IMR-90 (cell line): ENCODE measurements at regions not wholly inside any gene's neighbourhood (a gene's known extent, or its start where the extent isn't known, plus 50 kb on each side); places are given as distances from the start of the nearest gene placed in this dataset.

ENCODE experiments used
- ATAC-seq: fragments of 200-7000 bp; cut with Tn5 transposase; 2 replicates; pipeline ENCODE4 v1.9.1; 2020; ENCODE audit warnings: low read depth, mild to moderate bottlenecking, moderate library complexity
- BruUV-seq: library from RNA; stranded (reverse); fragments of 400-500 nt; replicated peaks from 2 replicates; lab custom pipeline; 2021; lab: Mats Ljungman, UMichigan
- CTCF ChIA-PET: fragments of 300-600 bp; formaldehyde crosslinking; extraction: SDS; loops from one replicate; lab custom pipeline; 2021; ENCODE audit warnings: antibody characterized with exemption; lab: Yijun Ruan, JAX
- POLR2A ChIA-PET: fragments of 300-600 bp; sonication (Branson Sonifier 250); formaldehyde crosslinking; loops from one replicate; lab custom pipeline; 2022; ENCODE audit warnings: antibody characterized with exemption; ENCODE audit not compliant: unreplicated experiment; lab: Charles Lee
- DNase-seq: peaks from one replicate; pipeline ENCODE4 v3.0.0; 2013
- H2AFZ ChIP-seq: replicated peaks from 2 replicates; pipeline ENCODE3; 2013; ENCODE audit warnings: low read length, mild to moderate bottlenecking; ENCODE audit not compliant: poor library complexity
- H2AK5ac ChIP-seq: 2 replicates; pipeline ENCODE4 v1.6.1; 2013; ENCODE audit warnings: low read depth, low read length, inconsistent platforms
- H2AK9ac ChIP-seq: replicated peaks from 2 replicates; pipeline ENCODE3; 2013; ENCODE audit warnings: mild to moderate bottlenecking, low read depth, low read length, moderate library complexity; ENCODE audit not compliant: poor library complexity
- H2BK120ac ChIP-seq: 2 replicates; pipeline ENCODE4 v1.6.1; 2013; ENCODE audit warnings: low read depth, low read length, inconsistent platforms
- H2BK15ac ChIP-seq: 3 replicates; pipeline ENCODE4 v1.6.1; 2013; ENCODE audit warnings: low read depth, low read length, inconsistent platforms
- H2BK20ac ChIP-seq: 2 replicates; pipeline ENCODE4 v1.6.1; 2013; ENCODE audit warnings: low read depth, mild to moderate bottlenecking, inconsistent platforms, low read length, moderate library complexity
- H2BK5ac ChIP-seq: 2 replicates; pipeline ENCODE4 v1.6.1; 2013; ENCODE audit warnings: mild to moderate bottlenecking, low read depth, low read length, inconsistent platforms; ENCODE audit not compliant: poor library complexity, severe bottlenecking
- H3K14ac ChIP-seq: replicated peaks from 2 replicates; pipeline ENCODE4 v1.6.1; 2013; ENCODE audit warnings: low read depth, low read length, inconsistent platforms
- H3K18ac ChIP-seq: 2 replicates; pipeline ENCODE4 v1.6.1; 2013; ENCODE audit warnings: low read depth, low read length, control low read depth
- H3K23ac ChIP-seq: 2 replicates; pipeline ENCODE4 v1.6.1; 2013; ENCODE audit warnings: low read depth, low read length, inconsistent platforms
- H3K27ac ChIP-seq: 2 replicates; pipeline ENCODE4 v1.5.1; 2013; ENCODE audit warnings: mild to moderate bottlenecking, control low read depth, low read length; ENCODE audit not compliant: insufficient read depth
- H3K27me3 ChIP-seq: 2 replicates; pipeline ENCODE4 v1.6.1; 2013; ENCODE audit warnings: low read length; ENCODE audit not compliant: control insufficient read depth, insufficient read depth
- H3K36me3 ChIP-seq: 2 replicates; pipeline ENCODE4 v1.6.1; 2013; ENCODE audit warnings: low read length, mixed read lengths; ENCODE audit not compliant: control insufficient read depth, insufficient read depth
- H3K4ac ChIP-seq: 2 replicates; pipeline ENCODE4 v1.6.1; 2013; ENCODE audit warnings: low read depth, low read length, inconsistent platforms
- H3K4me1 ChIP-seq: 2 replicates; pipeline ENCODE4 v1.6.1; 2013; ENCODE audit warnings: low read length, mixed read lengths; ENCODE audit not compliant: control insufficient read depth, insufficient read depth
- H3K4me2 ChIP-seq: 2 replicates; pipeline ENCODE4 v1.6.1; 2013; ENCODE audit warnings: low read depth, mild to moderate bottlenecking, control low read depth, low read length, moderate library complexity
- H3K4me3 ChIP-seq: 2 replicates; pipeline ENCODE4 v1.5.1; 2013; ENCODE audit warnings: low read depth, mild to moderate bottlenecking, control low read depth, low read length, moderate library complexity; ENCODE audit not compliant: insufficient read depth
- H3K56ac ChIP-seq: 2 replicates; pipeline ENCODE4 v1.6.1; 2013; ENCODE audit warnings: low read length, inconsistent platforms; ENCODE audit not compliant: insufficient read depth; ENCODE audit errors: extremely low read depth
- H3K79me1 ChIP-seq, 2 experiments: 2 replicates each; pipeline ENCODE4 v1.6.1; 2013; ENCODE audit warnings: low read length in 2 of 2, inconsistent platforms in 1 of 2, low read depth in 1 of 2
- H3K9ac ChIP-seq: 2 replicates; pipeline ENCODE4 v1.6.1; 2013; ENCODE audit warnings: low read depth, low read length, control low read depth
- H3K9me1 ChIP-seq: 2 replicates; pipeline ENCODE4 v1.6.1; 2013; ENCODE audit warnings: low read length, inconsistent platforms; ENCODE audit not compliant: insufficient read depth
- H3K9me3 ChIP-seq: 2 replicates; pipeline ENCODE4 v1.6.1; 2013; ENCODE audit warnings: low read length; ENCODE audit not compliant: control insufficient read depth, insufficient read depth
- H4K20me1 ChIP-seq: 2 replicates; pipeline ENCODE4 v1.6.1; 2013; ENCODE audit warnings: low read length, inconsistent platforms; ENCODE audit not compliant: insufficient read depth
- H4K5ac ChIP-seq: 2 replicates; pipeline ENCODE4 v1.6.1; 2013; ENCODE audit warnings: mild to moderate bottlenecking, low read depth, low read length, control low read depth
- H4K8ac ChIP-seq, 2 experiments: 2 replicates each; pipeline ENCODE4 v1.6.1; 2013; ENCODE audit warnings: low read depth in 2 of 2, low read length in 2 of 2, control low read depth in 1 of 2, inconsistent platforms in 1 of 2
- H4K91ac ChIP-seq: 2 replicates; pipeline ENCODE4 v1.6.1; 2013; ENCODE audit warnings: low read depth, low read length, inconsistent platforms; ENCODE audit not compliant: insufficient read depth
- BHLHE40 ChIP-seq: fragments of 150-350 bp; IDR thresholded peaks from 2 replicates; pipeline ENCODE4 v1.6.1; 2016; ENCODE audit warnings: mild to moderate bottlenecking, low read depth, low read length
- CEBPB ChIP-seq: IDR thresholded peaks from 2 replicates; pipeline ENCODE4 v1.6.1; 2012; ENCODE audit warnings: low read depth, low read length, improper control_type of control experiment
- CHD1 ChIP-seq: IDR thresholded peaks from 2 replicates; pipeline ENCODE4 v1.6.1; 2012; ENCODE audit warnings: low read depth, low read length, improper control_type of control experiment
- CTCF ChIP-seq: conservative IDR thresholded peaks from 2 replicates; pipeline ENCODE4 v1.5.1; 2012; ENCODE audit warnings: mild to moderate bottlenecking, low read depth, low read length, improper control_type of control experiment
- ELK1 ChIP-seq: fragments of 150-350 bp; IDR thresholded peaks from 2 replicates; pipeline ENCODE4 v1.6.1; 2016; ENCODE audit warnings: low read depth, mild to moderate bottlenecking, low read length, moderate library complexity, borderline replicate concordance
- FOS ChIP-seq: fragments of 150-350 bp; IDR thresholded peaks from 2 replicates; pipeline ENCODE4 v1.6.1; 2016; ENCODE audit warnings: low read depth, low read length
- MAFK ChIP-seq: IDR thresholded peaks from 2 replicates; pipeline ENCODE4 v1.6.1; 2012; ENCODE audit warnings: low read depth, low read length, improper control_type of control experiment
- MAZ ChIP-seq: IDR thresholded peaks from 2 replicates; pipeline ENCODE4 v1.6.1; 2012; ENCODE audit warnings: low read depth, mild to moderate bottlenecking, low read length, improper control_type of control experiment, moderate library complexity, borderline replicate concordance
- MXI1 ChIP-seq: IDR thresholded peaks from 2 replicates; pipeline ENCODE4 v1.6.1; 2012; ENCODE audit warnings: low read depth, mild to moderate bottlenecking, low read length, moderate library complexity, borderline replicate concordance
- NFE2L2 ChIP-seq: fragments of 150-350 bp; IDR thresholded peaks from 2 replicates; pipeline ENCODE4 v1.6.1; 2016; ENCODE audit warnings: low read depth, mild to moderate bottlenecking, low read length
- POLR2A ChIP-seq: IDR thresholded peaks from 2 replicates; pipeline ENCODE4 v1.6.1; 2012; ENCODE audit warnings: mild to moderate bottlenecking, low read depth, low read length
- RAD21 ChIP-seq: IDR thresholded peaks from 2 replicates; pipeline ENCODE4 v1.6.1; 2012; ENCODE audit warnings: low read length, improper control_type of control experiment
- RCOR1 ChIP-seq: IDR thresholded peaks from 2 replicates; pipeline ENCODE4 v1.6.1; 2012; ENCODE audit warnings: mild to moderate bottlenecking, low read length, improper control_type of control experiment; ENCODE audit not compliant: insufficient replicate concordance
- RFX5 ChIP-seq: IDR thresholded peaks from 2 replicates; pipeline ENCODE4 v1.8.0; 2012; ENCODE audit warnings: low read depth, mild to moderate bottlenecking, low read length, moderate library complexity
- SMC3 ChIP-seq: fragments of 150-350 bp; IDR thresholded peaks from 2 replicates; pipeline ENCODE4 v1.6.1; 2016; ENCODE audit warnings: low read depth, mild to moderate bottlenecking, antibody characterized with exemption, low read length, moderate library complexity
- USF2 ChIP-seq: fragments of 150-350 bp; IDR thresholded peaks from 2 replicates; pipeline ENCODE4 v1.6.1; 2017; ENCODE audit warnings: mild to moderate bottlenecking, antibody characterized with exemption, low read length, low read depth
- WGBS, 2 experiments: methylation state at CpG; one replicate each; pipeline versions ENCODE4 v1.1.5 to v1.1.7; 2013; ENCODE audit warnings: missing lambda C conversion rate in 2 of 2; ENCODE audit not compliant: insufficient read length in 1 of 2; ENCODE audit errors: extremely low coverage in 2 of 2; 5-methylcytosine and 5-hydroxymethylcytosine counted together
- dilution Hi-C: fragments of 300-500 bp; cut with HindIII; formaldehyde crosslinking; loops from one replicate; pipeline ENCODE4 v1.14.3; 2018; ENCODE audit warnings: low sequenced_read_pairs; ENCODE audit not compliant: unreplicated experiment
- in situ Hi-C: fragments of 300-500 bp; cut with MboI; formaldehyde crosslinking; loops from 3 replicates; pipeline ENCODE4 v1.14.3; 2019; ENCODE audit warnings: low sequenced_read_pairs, inconsistent platforms, mixed read lengths
- intact Hi-C: fragments of 100-400 bp; cut with micrococcal nuclease; formaldehyde crosslinking; loops from 2 replicates; pipeline ENCODE4 v1.10.0; 2022

DNA sequence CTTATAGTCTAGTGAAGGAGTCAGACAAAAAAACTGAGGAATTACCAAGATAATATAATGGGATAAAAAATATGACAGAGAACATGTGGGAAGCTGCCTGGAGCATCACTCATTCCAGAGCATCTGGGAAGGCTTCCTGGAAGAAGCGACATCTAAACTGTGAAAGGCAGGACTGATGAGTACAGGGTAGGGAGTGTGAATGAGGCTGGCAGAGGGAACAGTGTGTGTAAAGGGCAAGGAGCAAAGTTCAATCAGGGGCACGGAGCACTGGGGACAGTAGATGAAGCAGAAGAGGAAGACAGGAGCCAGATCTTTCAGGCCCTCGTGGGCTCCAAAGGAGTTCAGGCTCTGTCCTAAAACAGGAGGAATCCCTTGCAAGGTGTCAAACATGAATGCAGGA is 55.8 kb upstream of the PRDM11 start:
- H2BK120ac ChIP-seq: peak overlapping the region; percentile 26; the same call in 1 of the 2 replicates
- peak overlapping the region; percentile 49; the same call in 1 of the 2 replicates for H2AK5ac ChIP-seq
- H3K4me2 ChIP-seq: no peak overlapping the region
- H4K91ac ChIP-seq: peak overlapping the region; percentile 43; the same call in 1 of the 2 replicates
- H3K27me3 ChIP-seq: peaks cover 10% of the 10 kb centered on the region
- intact Hi-C loops (no loop called here), dilution Hi-C loops (no loop called here), in situ Hi-C loops (no loop called here)
- H4K20me1 ChIP-seq: peaks cover 3% of the 10 kb centered on the region; the same call in 1 of the 2 replicates
- no peaks in the 10 kb centered on the region for H3K36me3 ChIP-seq
- BruUV-seq: no TSS peak
- H3K4me1 ChIP-seq: peaks cover 39% of the 10 kb centered on the region
- ChIA-PET CTCF (no interaction called here), POLR2A (no interaction called here)
- peak overlapping the region; percentile 28; the same call in 1 of the 2 replicates for H3K4ac ChIP-seq
- H2BK5ac ChIP-seq: no peak overlapping the region
- no peak overlapping the region for H3K27ac ChIP-seq
- 53% methylated on average over 3 of the region's 3 CpGs; no CpG with 5 or more reads in 1 of the 2 experiments for WGBS, 2 experiments
- no peaks in the 10 kb centered on the region for H3K79me1 ChIP-seq
- DNase-seq (no peak), ATAC-seq (no peak)
- peak overlapping the region; percentile 17; the same call in 1 of the 2 replicates for H4K5ac ChIP-seq
- no peak overlapping the region for H3K56ac ChIP-seq
- H3K4me3 ChIP-seq: no peak overlapping the region
- no peak overlapping the region for H2AFZ ChIP-seq
- H3K9me3 ChIP-seq: no peaks in the 10 kb centered on the region
- H2BK15ac ChIP-seq: peak overlapping the region; percentile 30; the same call in 1 of the 3 replicates
- no peak overlapping the region for H3K9ac ChIP-seq
- H3K18ac ChIP-seq: peak overlapping the region; percentile 17; the same call in 1 of the 2 replicates
- TF ChIP-seq POLR2A (no peak), CHD1 (no peak), RAD21 (no peak), RCOR1 (no peak), FOS (no peak), BHLHE40 (no peak), MXI1 (no peak), USF2 (no peak), MAFK (no peak), SMC3 (no peak), MAZ (no peak), RFX5 (no peak), NFE2L2 (no peak), CEBPB (no peak), CTCF (no peak), ELK1 (no peak)
- H3K9me1 ChIP-seq: peaks cover 10% of the 10 kb centered on the region
- no peak overlapping the region; the same call in 1 of the 2 replicates for H2BK20ac ChIP-seq
- H3K23ac ChIP-seq: no peak overlapping the region
- 0 out of 2 replicates have a peak overlapping the region, but pooled peaks have one; percentile 30 for H3K14ac ChIP-seq
- H2AK9ac ChIP-seq: no peak overlapping the region
- H4K8ac ChIP-seq: no peak overlapping the region; a peak in 1 of 4 replicates
